Suprapubic skin (tissue), 4 donors: ENCODE measurements at regions not wholly inside any gene's neighbourhood (a gene's known extent, or its start where the extent isn't known, plus 50 kb on each side); places are given as distances from the start of the nearest gene placed in this dataset.

Experiments
- DNase-seq, 2 donors: peaks; one replicate each; pipeline ENCODE4 v3.0.0-alpha.2; 2019; ENCODE audit warnings: low spot score in 2 of 2
- H3K27ac ChIP-seq: fragments of 200-600 bp; sonication (generic); one replicate; pipeline ENCODE4 v1.5.1; 2019
- H3K27me3 ChIP-seq: fragments of 200-600 bp; sonication (generic); one replicate; pipeline ENCODE4 v1.5.1; 2019
- H3K36me3 ChIP-seq: fragments of 200-600 bp; sonication (generic); one replicate; pipeline ENCODE4 v1.5.1; 2019
- H3K4me1 ChIP-seq: fragments of 200-600 bp; sonication (generic); one replicate; pipeline ENCODE4 v1.5.1; 2019
- H3K4me3 ChIP-seq: fragments of 200-600 bp; sonication (generic); one replicate; pipeline ENCODE4 v1.5.1; 2019; ENCODE audit warnings: mild to moderate bottlenecking
- H3K9me3 ChIP-seq: fragments of 200-600 bp; sonication (generic); one replicate; pipeline ENCODE4 v1.5.1; 2019
- EP300 ChIP-seq: sonication (generic); formaldehyde crosslinking; IDR thresholded peaks from one replicate; pipeline ENCODE4 v1.6.1; 2017; ENCODE audit warnings: antibody characterized with exemption
- POLR2A ChIP-seq, 2 donors: fragments of 450-650 bp; IDR thresholded peaks; one replicate each; pipeline ENCODE4 v1.6.1; 2017; ENCODE audit warnings: antibody characterized with exemption in 2 of 2, mild to moderate bottlenecking in 2 of 2, moderate library complexity in 2 of 2
- POLR2AphosphoS5 ChIP-seq, 3 donors: sonication (generic); formaldehyde crosslinking; IDR thresholded peaks; one replicate each; pipeline ENCODE4 v1.6.1; 2017; ENCODE audit warnings: antibody characterized with exemption in 3 of 3
- WGBS: methylation state at CpG from one replicate; pipeline ENCODE4 v1.1.5; 2018; 5-methylcytosine and 5-hydroxymethylcytosine counted together
- TF ChIP-seq, protein P1 (sequence below), 2 donors: fragments of 200-600 bp in 1 of 2; fragments of 450-650 bp in 1 of 2; sonication (generic) in 1 of 2; IDR thresholded peaks; one replicate each; pipeline ENCODE4 v1.5.1; 2016 to 2019; ENCODE audit warnings: antibody characterized with exemption in 2 of 2, mild to moderate bottlenecking in 1 of 2, moderate library complexity in 1 of 2

DNA sequence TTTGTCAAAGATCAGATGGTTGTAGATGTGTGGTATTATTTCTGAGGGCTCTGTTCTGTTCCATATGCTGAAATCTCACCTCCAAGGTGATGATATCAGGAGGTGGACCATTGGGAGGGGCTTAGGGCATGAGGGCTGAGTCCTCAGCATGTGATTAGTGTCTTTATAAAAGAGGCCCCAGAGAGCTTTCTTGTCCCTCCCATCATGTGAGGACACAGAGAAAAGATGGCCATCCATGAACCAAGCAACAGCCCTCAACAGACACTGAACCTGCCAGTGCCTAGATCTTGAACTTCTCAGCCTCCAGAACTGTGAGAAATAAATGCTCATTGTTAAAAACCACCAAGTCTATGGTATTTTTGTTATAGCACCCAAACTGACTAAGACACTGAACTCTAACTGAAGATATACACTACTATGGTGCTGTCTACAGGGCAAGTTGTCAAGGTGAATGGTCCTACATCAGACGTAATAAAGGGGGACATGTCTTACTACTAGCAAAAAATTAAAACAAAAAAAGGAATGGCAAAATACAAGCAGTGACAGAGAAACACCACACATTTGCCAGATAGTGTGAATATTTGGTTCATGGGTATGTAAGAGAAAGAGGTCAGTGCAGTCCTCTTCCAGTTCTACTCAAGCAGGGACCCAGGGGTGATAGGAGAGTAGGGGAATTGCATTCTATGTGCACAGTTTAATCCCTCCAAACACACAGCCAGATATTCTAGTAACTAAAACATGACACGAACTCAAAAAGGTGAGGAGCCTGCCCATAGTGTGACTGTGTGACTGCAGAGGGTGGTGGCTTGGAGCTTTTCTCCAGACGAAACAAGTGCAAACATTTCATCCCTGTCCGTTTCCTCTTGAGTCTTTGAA, 164.4 kb upstream of the MYCN start:
- Histone ChIP-seq H3K4me1 (no peaks in the 10 kb centered on the region), H3K4me3 (no peak overlapping the region), H3K9me3 (no peaks in the 10 kb centered on the region), H3K27me3 (no peaks in the 10 kb centered on the region), H3K27ac (no peak overlapping the region), H3K36me3 (no peaks in the 10 kb centered on the region)
- 78% methylated on average over 4 of the region's 4 CpGs for WGBS
- TF ChIP-seq EP300 (no peak), POLR2AphosphoS5 (IDR thresholded peaks at IDR 0.05) (no peak), POLR2A (IDR thresholded peaks at IDR 0.05) (no peak)
- TF ChIP-seq, protein P1, sequence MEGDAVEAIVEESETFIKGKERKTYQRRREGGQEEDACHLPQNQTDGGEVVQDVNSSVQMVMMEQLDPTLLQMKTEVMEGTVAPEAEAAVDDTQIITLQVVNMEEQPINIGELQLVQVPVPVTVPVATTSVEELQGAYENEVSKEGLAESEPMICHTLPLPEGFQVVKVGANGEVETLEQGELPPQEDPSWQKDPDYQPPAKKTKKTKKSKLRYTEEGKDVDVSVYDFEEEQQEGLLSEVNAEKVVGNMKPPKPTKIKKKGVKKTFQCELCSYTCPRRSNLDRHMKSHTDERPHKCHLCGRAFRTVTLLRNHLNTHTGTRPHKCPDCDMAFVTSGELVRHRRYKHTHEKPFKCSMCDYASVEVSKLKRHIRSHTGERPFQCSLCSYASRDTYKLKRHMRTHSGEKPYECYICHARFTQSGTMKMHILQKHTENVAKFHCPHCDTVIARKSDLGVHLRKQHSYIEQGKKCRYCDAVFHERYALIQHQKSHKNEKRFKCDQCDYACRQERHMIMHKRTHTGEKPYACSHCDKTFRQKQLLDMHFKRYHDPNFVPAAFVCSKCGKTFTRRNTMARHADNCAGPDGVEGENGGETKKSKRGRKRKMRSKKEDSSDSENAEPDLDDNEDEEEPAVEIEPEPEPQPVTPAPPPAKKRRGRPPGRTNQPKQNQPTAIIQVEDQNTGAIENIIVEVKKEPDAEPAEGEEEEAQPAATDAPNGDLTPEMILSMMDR (IDR thresholded peaks at IDR 0.05): no peak
- no peak for DNase-seq

DNA sequence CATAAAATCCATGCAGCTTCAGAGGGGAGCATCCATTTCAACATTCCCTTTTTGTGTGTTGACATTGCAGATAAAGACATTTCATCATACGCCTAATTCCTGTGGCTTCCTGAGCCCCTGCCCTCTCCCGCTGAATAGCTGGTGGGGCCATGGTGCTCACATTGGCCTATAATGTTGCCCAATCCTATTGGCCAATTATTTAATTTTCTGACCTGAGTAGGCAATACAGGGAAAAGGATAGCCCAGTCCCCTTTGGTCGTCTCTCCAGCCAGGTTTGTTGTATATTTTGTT, 163.8 kb upstream of the MYCN start:
- Histone ChIP-seq H3K4me3 (no peak overlapping the region), H3K4me1 (no peaks in the 10 kb centered on the region), H3K9me3 (no peaks in the 10 kb centered on the region), H3K36me3 (no peaks in the 10 kb centered on the region), H3K27ac (no peak overlapping the region), H3K27me3 (no peaks in the 10 kb centered on the region)
- TF ChIP-seq POLR2A (IDR thresholded peaks at IDR 0.05) (no peak), EP300 (no peak), POLR2AphosphoS5 (IDR thresholded peaks at IDR 0.05) (no peak)
- TF ChIP-seq, protein P1 (IDR thresholded peaks at IDR 0.05): no peak
- DNase-seq: no peak
- 77% methylated on average over 3 of the region's 3 CpGs for WGBS

DNA sequence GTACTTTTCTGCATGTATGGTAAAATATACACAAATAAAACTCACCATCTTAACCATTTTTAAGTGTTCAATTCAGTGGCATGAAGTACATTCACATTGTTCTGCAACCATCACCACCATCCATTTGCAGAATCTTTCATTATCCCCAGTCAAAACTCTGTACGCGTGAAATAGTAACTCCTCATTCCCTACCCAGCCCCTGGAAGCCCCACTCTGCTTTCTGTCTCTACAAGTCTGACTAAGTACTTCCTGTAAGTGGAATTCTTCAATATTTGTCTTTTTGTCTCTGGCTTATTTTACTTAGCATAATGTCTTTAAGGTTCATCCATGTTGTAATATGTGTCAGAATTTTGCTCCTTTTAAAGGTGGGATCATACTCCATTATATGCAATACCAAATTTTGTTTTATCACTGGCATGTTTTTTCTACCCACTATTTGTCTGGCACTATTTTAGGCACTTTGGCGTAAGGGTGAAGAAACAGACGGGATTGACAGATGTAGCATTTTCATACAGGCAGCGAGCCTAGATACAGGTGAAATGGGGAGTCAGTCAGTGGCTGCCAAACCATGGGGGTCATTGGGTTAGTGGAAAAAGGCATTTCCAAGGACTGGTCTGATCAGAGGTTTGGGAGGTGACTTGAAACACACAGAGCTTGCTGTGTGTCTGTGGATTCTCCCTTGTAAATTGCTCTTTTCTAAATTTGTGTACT, 163.2 kb upstream of the MYCN start:
- H3K9me3 ChIP-seq: no peaks in the 10 kb centered on the region
- peaks cover under 1% of the 10 kb centered on the region for H3K27me3 ChIP-seq
- TF ChIP-seq, protein P1 (IDR thresholded peaks at IDR 0.05): no peak
- TF ChIP-seq POLR2A (IDR thresholded peaks at IDR 0.05): no peak
- TF ChIP-seq POLR2AphosphoS5 (IDR thresholded peaks at IDR 0.05): no peak
- no peak for TF ChIP-seq EP300
- H3K4me3 ChIP-seq: no peak overlapping the region
- DNase-seq: no peak
- 91% methylated on average over 5 of the region's 5 CpGs for WGBS
- H3K36me3 ChIP-seq: no peaks in the 10 kb centered on the region
- no peaks in the 10 kb centered on the region for H3K4me1 ChIP-seq
- H3K27ac ChIP-seq: no peak overlapping the region

DNA sequence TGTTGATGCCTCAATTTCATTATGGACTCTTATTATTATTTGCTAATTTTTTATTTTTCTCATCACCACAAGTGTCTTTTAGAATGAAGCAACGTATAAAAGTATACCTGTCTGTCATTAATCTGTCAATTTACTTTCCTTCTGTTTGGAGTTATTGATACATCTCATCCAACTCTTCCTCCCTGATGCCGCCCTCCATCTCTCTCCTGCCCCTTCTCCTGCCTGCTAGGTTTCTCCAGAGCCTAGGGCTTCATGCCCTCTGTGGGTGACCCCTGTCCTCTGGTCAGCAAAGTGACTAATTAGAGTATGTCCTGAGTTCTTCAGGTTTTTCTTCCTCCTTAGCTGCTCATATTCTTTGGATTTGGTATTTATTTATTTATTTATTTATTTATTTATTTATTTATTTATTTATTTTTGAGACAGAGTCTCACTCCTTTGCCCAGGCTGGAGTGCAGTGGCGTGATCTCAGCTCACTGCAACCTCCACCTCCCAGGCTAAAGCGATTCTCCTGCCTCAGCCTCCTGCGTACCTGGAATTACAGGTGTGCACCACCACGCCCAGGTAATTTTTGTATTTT, 162.5 kb upstream of the MYCN start:
- Histone ChIP-seq H3K36me3 (no peaks in the 10 kb centered on the region), H3K4me1 (no peaks in the 10 kb centered on the region), H3K27me3 (peaks cover 7% of the 10 kb centered on the region), H3K4me3 (no peak overlapping the region), H3K27ac (no peak overlapping the region), H3K9me3 (no peaks in the 10 kb centered on the region)
- no peak for DNase-seq
- 92% methylated on average over 6 of the region's 6 CpGs for WGBS
- TF ChIP-seq POLR2AphosphoS5 (IDR thresholded peaks at IDR 0.05): no peak
- TF ChIP-seq EP300: no peak
- TF ChIP-seq POLR2A (IDR thresholded peaks at IDR 0.05): no peak
- TF ChIP-seq, protein P1 (IDR thresholded peaks at IDR 0.05): no peak
